Liver (tissue), 8 donors: ENCODE measurements at regions not wholly inside any gene's neighbourhood (a gene's known extent, or its start where the extent isn't known, plus 50 kb on each side); places are given as distances from the start of the nearest gene placed in this dataset.

Source experiments
- DNase-seq: peaks from one replicate; pipeline ENCODE4 v3.0.0-alpha.2; 2017; ENCODE audit warnings: low spot score
- H3K27ac ChIP-seq, 2 donors: one replicate each; pipeline ENCODE4 v1.7.0; 2013; ENCODE audit warnings: inconsistent platforms in 2 of 2, low read length in 2 of 2, control low read depth in 1 of 2, low read depth in 1 of 2, mild to moderate bottlenecking in 1 of 2
- H3K27me3 ChIP-seq, 4 donors: one replicate each; pipeline versions ENCODE4 v1.6.1 to v1.7.0; 2013; ENCODE audit warnings: low read length in 3 of 4, inconsistent platforms in 1 of 4, mild to moderate bottlenecking in 1 of 4, moderate library complexity in 1 of 4; ENCODE audit not compliant: control insufficient read depth in 4 of 4, insufficient read depth in 4 of 4
- H3K36me3 ChIP-seq, 4 donors: one replicate each; pipeline versions ENCODE4 v1.6.1 to v1.7.0; 2013; ENCODE audit warnings: low read length in 3 of 4, mild to moderate bottlenecking in 3 of 4, low read depth in 1 of 4, moderate library complexity in 1 of 4; ENCODE audit not compliant: control insufficient read depth in 4 of 4, insufficient read depth in 3 of 4
- H3K4me1 ChIP-seq, 4 donors: one replicate each; pipeline versions ENCODE4 v1.6.1 to v1.7.0; 2013; ENCODE audit warnings: low read length in 3 of 4, mild to moderate bottlenecking in 3 of 4, moderate library complexity in 1 of 4; ENCODE audit not compliant: control insufficient read depth in 4 of 4, insufficient read depth in 4 of 4
- H3K4me3 ChIP-seq, 3 donors: one replicate each; pipeline versions ENCODE4 v1.6.1 to v1.7.0; 2013; ENCODE audit warnings: low read length in 3 of 3, control low read depth in 1 of 3, low read depth in 1 of 3, mild to moderate bottlenecking in 1 of 3
- H3K9ac ChIP-seq, 2 donors: one replicate each; pipeline ENCODE4 v1.7.0; 2013; ENCODE audit warnings: low read length in 2 of 2, mild to moderate bottlenecking in 2 of 2, moderate library complexity in 2 of 2, control low read depth in 1 of 2, low read depth in 1 of 2
- H3K9me3 ChIP-seq, 4 donors: one replicate each; pipeline versions ENCODE4 v1.6.1 to v1.7.0; 2013; ENCODE audit warnings: low read length in 3 of 4; ENCODE audit not compliant: control insufficient read depth in 4 of 4
- EGR1 ChIP-seq, 2 donors: IDR thresholded peaks; 2 replicates each; pipeline ENCODE4 v1.6.1; 2016 to 2018; ENCODE audit warnings: antibody characterized with exemption in 2 of 2, low read depth in 2 of 2
- FOXA1 ChIP-seq: IDR thresholded peaks from 2 replicates; pipeline ENCODE4 v1.6.1; 2016; ENCODE audit warnings: antibody characterized with exemption
- FOXA2 ChIP-seq: IDR thresholded peaks from 2 replicates; pipeline ENCODE4 v1.6.1; 2016; ENCODE audit warnings: antibody characterized with exemption
- GABPA ChIP-seq, 2 donors: IDR thresholded peaks in 1 of 2; conservative IDR thresholded peaks in 1 of 2; 2 replicates each; pipeline ENCODE4 v1.6.1; 2016; ENCODE audit warnings: antibody characterized with exemption in 2 of 2, mild to moderate bottlenecking in 1 of 2, moderate library complexity in 1 of 2
- HNF4A ChIP-seq, 2 donors: conservative IDR thresholded peaks; 2 replicates each; pipeline ENCODE4 v1.6.1; 2016; ENCODE audit warnings: antibody characterized with exemption in 2 of 2, mild to moderate bottlenecking in 2 of 2
- HNF4G ChIP-seq: IDR thresholded peaks from 2 replicates; pipeline ENCODE4 v1.6.1; 2016; ENCODE audit warnings: antibody characterized with exemption
- JUND ChIP-seq, 2 donors: IDR thresholded peaks; 2 replicates each; pipeline ENCODE4 v1.6.1; 2016; ENCODE audit warnings: antibody characterized with exemption in 2 of 2
- NR2F2 ChIP-seq: IDR thresholded peaks from 2 replicates; pipeline ENCODE4 v1.6.1; 2016; ENCODE audit warnings: antibody characterized with exemption
- RAD21 ChIP-seq, 2 donors: IDR thresholded peaks; 2 replicates each; pipeline ENCODE4 v1.6.1; 2016; ENCODE audit warnings: antibody characterized with exemption in 2 of 2, mild to moderate bottlenecking in 2 of 2
- RXRA ChIP-seq, 2 donors: IDR thresholded peaks; 2 replicates each; pipeline ENCODE4 v1.6.1; 2017 to 2018; ENCODE audit warnings: antibody characterized with exemption in 2 of 2, mild to moderate bottlenecking in 1 of 2
- SP1 ChIP-seq: IDR thresholded peaks from 2 replicates; pipeline ENCODE4 v1.6.1; 2018; ENCODE audit warnings: antibody characterized with exemption, mild to moderate bottlenecking
- TAF1 ChIP-seq: conservative IDR thresholded peaks from 2 replicates; pipeline ENCODE4 v1.6.1; 2016; ENCODE audit warnings: antibody characterized with exemption, mild to moderate bottlenecking
- YY1 ChIP-seq: IDR thresholded peaks from 2 replicates; pipeline ENCODE4 v1.6.1; 2016; ENCODE audit warnings: antibody characterized with exemption, mild to moderate bottlenecking
- WGBS: extraction: QIAGEN DNeasy Blood & Tissue Kit; methylation state at CpG from one replicate; pipeline ENCODE4 v1.1.7; 2013; 5-methylcytosine and 5-hydroxymethylcytosine counted together
- TF ChIP-seq, protein P1 (sequence below): IDR thresholded peaks from 2 replicates; pipeline ENCODE4 v1.6.1; 2016; ENCODE audit warnings: antibody characterized with exemption
- TF ChIP-seq, protein P2 (sequence below): IDR thresholded peaks from 2 replicates; pipeline ENCODE4 v1.6.1; 2016; ENCODE audit warnings: antibody characterized with exemption
- TF ChIP-seq, protein P3 (sequence below): IDR thresholded peaks from 2 replicates; pipeline ENCODE4 v1.6.1; 2016; ENCODE audit warnings: antibody characterized with exemption
- TF ChIP-seq, protein P4 (sequence below): fragments of 150-350 bp; IDR thresholded peaks from 2 replicates; pipeline ENCODE4 v1.5.1; 2017; ENCODE audit warnings: improper control_type of control experiment, low read depth, low read length; ENCODE audit not compliant: missing input control
- TF ChIP-seq, protein P5 (sequence below): IDR thresholded peaks from 2 replicates; pipeline ENCODE4 v1.6.1; 2016; ENCODE audit warnings: antibody characterized with exemption, mild to moderate bottlenecking
- donor health status: healthy.
- donor health status: healthy.
- donor health status: healthy.
- donor health status: healthy.
- donor health status: healthy.

DNA sequence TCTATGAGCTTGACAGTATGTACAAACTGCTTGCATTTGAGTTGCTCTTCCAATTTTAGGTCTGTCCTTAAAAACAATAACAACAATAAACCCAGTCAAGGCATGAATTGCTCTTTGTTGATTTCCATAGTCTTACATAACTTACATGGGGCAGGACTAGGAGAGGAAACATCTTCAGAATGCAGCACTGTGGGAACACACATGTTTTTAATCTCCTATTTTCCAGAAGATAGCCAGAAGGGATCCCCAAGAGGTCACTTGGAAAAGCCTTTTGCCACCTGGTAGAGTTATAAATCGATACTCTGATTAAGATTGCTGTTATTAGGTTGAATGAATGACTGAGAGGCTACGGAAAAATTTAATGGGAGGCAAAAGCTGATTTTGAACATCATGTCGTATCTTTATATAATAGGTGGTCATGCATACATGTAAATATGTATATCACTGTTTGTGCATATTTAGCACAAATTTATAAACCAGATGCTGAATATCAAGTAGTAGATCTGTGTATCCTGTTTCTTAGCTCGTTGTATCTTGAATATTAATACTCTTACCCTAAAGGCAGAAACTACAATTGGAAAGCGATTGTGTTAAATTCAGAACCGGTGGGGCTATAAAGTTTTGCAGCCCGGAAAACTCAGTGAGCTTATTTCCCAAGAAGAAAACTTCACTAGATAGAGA lies 479.4 kb upstream of the TCF4 start:
- H3K4me1 ChIP-seq = no peaks in the 10 kb centered on the region
- WGBS = 88% methylated on average over 7 of the region's 7 CpGs
- no peak for DNase-seq
- no peak overlapping the region for H3K27ac ChIP-seq
- no peaks in the 10 kb centered on the region for H3K36me3 ChIP-seq
- no peaks in the 10 kb centered on the region for H3K27me3 ChIP-seq
- TF ChIP-seq, protein P1, sequence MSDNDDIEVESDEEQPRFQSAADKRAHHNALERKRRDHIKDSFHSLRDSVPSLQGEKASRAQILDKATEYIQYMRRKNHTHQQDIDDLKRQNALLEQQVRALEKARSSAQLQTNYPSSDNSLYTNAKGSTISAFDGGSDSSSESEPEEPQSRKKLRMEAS = no peak
- TF ChIP-seq TAF1 (no peak), FOXA2 (no peak), RXRA (IDR thresholded peaks at IDR 0.05) (no peak), GABPA (IDR thresholded peaks at IDR 0.05 in 1 of 2, conservative IDR thresholded peaks at IDR 0.05 in 1 of 2) (no peak), SP1 (no peak), RAD21 (IDR thresholded peaks at IDR 0.05) (no peak), HNF4G (no peak), JUND (IDR thresholded peaks at IDR 0.05) (no peak), YY1 (no peak), FOXA1 (no peak), NR2F2 (no peak), HNF4A (conservative IDR thresholded peaks at IDR 0.05) (no peak), EGR1 (IDR thresholded peaks at IDR 0.05; ENCODE audit: low read depth in 2 of 2) (no peak)
- TF ChIP-seq, protein P2, sequence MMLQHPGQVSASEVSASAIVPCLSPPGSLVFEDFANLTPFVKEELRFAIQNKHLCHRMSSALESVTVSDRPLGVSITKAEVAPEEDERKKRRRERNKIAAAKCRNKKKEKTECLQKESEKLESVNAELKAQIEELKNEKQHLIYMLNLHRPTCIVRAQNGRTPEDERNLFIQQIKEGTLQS = no peak
- TF ChIP-seq, protein P3, sequence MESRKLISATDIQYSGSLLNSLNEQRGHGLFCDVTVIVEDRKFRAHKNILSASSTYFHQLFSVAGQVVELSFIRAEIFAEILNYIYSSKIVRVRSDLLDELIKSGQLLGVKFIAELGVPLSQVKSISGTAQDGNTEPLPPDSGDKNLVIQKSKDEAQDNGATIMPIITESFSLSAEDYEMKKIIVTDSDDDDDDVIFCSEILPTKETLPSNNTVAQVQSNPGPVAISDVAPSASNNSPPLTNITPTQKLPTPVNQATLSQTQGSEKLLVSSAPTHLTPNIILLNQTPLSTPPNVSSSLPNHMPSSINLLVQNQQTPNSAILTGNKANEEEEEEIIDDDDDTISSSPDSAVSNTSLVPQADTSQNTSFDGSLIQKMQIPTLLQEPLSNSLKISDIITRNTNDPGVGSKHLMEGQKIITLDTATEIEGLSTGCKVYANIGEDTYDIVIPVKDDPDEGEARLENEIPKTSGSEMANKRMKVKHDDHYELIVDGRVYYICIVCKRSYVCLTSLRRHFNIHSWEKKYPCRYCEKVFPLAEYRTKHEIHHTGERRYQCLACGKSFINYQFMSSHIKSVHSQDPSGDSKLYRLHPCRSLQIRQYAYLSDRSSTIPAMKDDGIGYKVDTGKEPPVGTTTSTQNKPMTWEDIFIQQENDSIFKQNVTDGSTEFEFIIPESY = no peak
- TF ChIP-seq, protein P4, sequence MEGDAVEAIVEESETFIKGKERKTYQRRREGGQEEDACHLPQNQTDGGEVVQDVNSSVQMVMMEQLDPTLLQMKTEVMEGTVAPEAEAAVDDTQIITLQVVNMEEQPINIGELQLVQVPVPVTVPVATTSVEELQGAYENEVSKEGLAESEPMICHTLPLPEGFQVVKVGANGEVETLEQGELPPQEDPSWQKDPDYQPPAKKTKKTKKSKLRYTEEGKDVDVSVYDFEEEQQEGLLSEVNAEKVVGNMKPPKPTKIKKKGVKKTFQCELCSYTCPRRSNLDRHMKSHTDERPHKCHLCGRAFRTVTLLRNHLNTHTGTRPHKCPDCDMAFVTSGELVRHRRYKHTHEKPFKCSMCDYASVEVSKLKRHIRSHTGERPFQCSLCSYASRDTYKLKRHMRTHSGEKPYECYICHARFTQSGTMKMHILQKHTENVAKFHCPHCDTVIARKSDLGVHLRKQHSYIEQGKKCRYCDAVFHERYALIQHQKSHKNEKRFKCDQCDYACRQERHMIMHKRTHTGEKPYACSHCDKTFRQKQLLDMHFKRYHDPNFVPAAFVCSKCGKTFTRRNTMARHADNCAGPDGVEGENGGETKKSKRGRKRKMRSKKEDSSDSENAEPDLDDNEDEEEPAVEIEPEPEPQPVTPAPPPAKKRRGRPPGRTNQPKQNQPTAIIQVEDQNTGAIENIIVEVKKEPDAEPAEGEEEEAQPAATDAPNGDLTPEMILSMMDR = no peak
- TF ChIP-seq, protein P5, sequence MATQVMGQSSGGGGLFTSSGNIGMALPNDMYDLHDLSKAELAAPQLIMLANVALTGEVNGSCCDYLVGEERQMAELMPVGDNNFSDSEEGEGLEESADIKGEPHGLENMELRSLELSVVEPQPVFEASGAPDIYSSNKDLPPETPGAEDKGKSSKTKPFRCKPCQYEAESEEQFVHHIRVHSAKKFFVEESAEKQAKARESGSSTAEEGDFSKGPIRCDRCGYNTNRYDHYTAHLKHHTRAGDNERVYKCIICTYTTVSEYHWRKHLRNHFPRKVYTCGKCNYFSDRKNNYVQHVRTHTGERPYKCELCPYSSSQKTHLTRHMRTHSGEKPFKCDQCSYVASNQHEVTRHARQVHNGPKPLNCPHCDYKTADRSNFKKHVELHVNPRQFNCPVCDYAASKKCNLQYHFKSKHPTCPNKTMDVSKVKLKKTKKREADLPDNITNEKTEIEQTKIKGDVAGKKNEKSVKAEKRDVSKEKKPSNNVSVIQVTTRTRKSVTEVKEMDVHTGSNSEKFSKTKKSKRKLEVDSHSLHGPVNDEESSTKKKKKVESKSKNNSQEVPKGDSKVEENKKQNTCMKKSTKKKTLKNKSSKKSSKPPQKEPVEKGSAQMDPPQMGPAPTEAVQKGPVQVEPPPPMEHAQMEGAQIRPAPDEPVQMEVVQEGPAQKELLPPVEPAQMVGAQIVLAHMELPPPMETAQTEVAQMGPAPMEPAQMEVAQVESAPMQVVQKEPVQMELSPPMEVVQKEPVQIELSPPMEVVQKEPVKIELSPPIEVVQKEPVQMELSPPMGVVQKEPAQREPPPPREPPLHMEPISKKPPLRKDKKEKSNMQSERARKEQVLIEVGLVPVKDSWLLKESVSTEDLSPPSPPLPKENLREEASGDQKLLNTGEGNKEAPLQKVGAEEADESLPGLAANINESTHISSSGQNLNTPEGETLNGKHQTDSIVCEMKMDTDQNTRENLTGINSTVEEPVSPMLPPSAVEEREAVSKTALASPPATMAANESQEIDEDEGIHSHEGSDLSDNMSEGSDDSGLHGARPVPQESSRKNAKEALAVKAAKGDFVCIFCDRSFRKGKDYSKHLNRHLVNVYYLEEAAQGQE = no peak
- H3K4me3 ChIP-seq = no peak overlapping the region
- H3K9ac ChIP-seq = no peak overlapping the region
- H3K9me3 ChIP-seq = no peaks in the 10 kb centered on the region
